Esophagus muscularis mucosa (tissue), 4 donors: ENCODE measurements at regions not wholly inside any gene's neighbourhood (a gene's known extent, or its start where the extent isn't known, plus 50 kb on each side); places are given as distances from the start of the nearest gene placed in this dataset.

ENCODE experiments used
- EP300 ChIP-seq: sonication (generic); formaldehyde crosslinking; IDR thresholded peaks from one replicate; pipeline ENCODE4 v1.6.1; 2017; ENCODE audit warnings: antibody characterized with exemption
- POLR2A ChIP-seq: fragments of 450-650 bp; IDR thresholded peaks from one replicate; pipeline ENCODE4 v1.6.1; 2017; ENCODE audit warnings: antibody characterized with exemption, moderate library complexity, mild to moderate bottlenecking, low read depth
- POLR2AphosphoS5 ChIP-seq, 2 donors: sonication (generic); formaldehyde crosslinking; IDR thresholded peaks; one replicate each; pipeline ENCODE4 v1.6.1; 2017; ENCODE audit warnings: antibody characterized with exemption in 2 of 2
- TF ChIP-seq, protein P1 (sequence below), 3 experiments: fragments of 200-600 bp in 2 of 3; fragments of 450-650 bp in 1 of 3; sonication (generic) in 2 of 3; IDR thresholded peaks; one replicate each; pipeline ENCODE4 v1.5.1; 2017 to 2019; ENCODE audit warnings: antibody characterized with exemption in 3 of 3, mild to moderate bottlenecking in 2 of 3, moderate library complexity in 1 of 3

DNA sequence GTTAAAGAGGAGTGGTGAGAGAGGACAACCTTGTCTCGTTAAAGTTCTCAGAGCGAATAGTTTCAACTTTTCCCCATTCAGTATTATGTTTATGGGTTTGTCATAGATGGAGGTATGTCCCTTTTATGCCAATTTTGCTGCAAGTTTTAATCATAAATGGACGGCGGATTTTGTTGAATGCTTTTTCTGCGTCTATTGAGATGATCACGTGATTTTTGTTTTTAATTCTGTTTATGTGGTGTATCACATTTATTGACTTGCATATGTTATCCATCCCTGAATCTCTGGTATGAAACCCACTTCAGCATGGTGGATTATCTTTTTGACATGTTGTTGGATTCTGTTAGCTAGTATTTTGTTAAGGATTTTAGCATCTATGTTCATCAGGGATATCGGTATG lies 1123.8 kb upstream of the KLHL29 start:
- TF ChIP-seq, protein P1, sequence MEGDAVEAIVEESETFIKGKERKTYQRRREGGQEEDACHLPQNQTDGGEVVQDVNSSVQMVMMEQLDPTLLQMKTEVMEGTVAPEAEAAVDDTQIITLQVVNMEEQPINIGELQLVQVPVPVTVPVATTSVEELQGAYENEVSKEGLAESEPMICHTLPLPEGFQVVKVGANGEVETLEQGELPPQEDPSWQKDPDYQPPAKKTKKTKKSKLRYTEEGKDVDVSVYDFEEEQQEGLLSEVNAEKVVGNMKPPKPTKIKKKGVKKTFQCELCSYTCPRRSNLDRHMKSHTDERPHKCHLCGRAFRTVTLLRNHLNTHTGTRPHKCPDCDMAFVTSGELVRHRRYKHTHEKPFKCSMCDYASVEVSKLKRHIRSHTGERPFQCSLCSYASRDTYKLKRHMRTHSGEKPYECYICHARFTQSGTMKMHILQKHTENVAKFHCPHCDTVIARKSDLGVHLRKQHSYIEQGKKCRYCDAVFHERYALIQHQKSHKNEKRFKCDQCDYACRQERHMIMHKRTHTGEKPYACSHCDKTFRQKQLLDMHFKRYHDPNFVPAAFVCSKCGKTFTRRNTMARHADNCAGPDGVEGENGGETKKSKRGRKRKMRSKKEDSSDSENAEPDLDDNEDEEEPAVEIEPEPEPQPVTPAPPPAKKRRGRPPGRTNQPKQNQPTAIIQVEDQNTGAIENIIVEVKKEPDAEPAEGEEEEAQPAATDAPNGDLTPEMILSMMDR (IDR thresholded peaks at IDR 0.05): no peak
- TF ChIP-seq POLR2A (no peak), EP300 (no peak), POLR2AphosphoS5 (IDR thresholded peaks at IDR 0.05) (no peak)
